NCI-H1105 (cell line): ENCODE measurements at regions not wholly inside any gene's neighbourhood (a gene's known extent, or its start where the extent isn't known, plus 50 kb on each side); places are given as distances from the start of the nearest gene placed in this dataset.
"Not testable (repeated sequence)": the region's sequence is repeated elsewhere in the genome, so short reads cannot be mapped to it uniquely, and the experiment has no call there.

Experiments
- DNase-seq: peaks from one replicate; lab custom pipeline; 2025; lab: John Stamatoyannopoulos, UW

DNA sequence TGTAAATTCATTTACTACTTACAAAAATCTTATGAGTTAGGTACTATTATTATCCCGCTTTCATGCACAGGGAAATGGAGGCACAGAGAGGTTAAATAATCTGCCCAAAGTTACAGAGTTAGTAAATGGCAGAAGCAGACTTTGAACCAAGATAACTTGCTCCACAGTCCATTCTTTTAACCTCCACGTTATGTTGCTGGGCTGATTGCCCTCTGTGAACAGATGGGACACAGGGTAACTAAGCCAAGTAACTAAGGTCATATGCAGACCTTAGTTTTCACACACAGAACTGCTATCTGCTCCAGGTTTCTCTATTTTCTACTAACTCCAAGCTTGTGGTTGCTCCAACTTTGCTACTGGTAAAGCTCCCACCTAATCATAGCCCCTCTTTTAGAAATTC is 147.1 kb upstream of the IFNG-AS1 start:
- no peak for DNase-seq

DNA sequence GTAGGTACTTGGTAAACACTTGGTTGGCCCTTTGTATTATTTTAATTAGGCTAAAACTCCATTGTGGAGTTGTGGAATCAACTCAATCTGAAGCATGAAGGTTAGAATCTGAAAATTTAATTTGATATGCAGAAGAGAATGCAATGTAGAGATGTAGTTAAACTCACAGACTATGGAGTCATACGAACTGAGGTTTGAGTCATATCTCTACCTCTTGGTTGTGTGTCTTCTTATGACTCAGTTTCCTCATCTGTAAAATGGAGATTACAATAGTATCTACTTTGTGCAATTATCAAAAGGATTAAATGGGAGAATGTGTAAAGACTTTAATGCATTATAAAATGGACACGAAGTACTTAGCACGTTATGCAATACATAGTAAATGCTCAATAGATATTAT is 146.0 kb upstream of the IFNG-AS1 start:
- DNase-seq: no peak

DNA sequence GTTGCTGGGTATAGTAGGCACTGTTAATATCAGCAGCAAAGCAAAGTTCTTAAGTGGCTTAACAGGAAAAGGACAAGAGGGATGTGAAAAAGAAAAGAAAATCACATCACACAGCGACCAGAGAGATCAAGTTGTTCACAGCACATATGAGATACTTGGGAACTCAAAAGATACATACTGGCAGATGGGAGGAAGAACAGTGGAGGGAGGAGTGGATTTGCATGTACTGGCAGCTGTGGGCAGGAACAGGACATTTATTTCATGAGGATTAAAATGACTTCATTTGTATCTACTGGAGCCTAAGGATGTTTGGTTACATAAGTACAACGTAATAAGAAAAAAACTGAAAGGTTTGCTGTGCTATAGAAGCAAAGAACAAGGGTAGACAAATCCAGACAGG is 136.5 kb upstream of the IFNG-AS1 start:
- DNase-seq: no peak

DNA sequence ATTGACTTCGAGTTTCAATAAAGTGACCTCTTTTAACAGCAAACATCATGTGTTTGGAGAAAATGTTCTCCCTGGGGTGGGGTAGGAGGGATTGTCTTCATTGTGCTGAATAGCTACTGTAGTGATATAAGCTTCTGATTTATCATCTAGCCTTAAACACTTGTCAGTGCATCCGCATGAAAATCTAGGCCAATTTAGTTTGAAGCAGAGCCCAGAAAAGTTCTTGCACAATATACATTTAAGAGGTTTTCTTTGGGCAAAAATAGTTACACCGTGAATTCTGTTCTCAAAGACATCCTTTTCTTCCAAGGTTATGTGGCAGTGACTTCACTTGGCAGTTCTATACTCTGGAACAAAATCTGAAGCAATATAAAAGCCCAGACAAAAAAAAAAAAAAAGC is 136.0 kb upstream of the IFNG-AS1 start:
- DNase-seq: no peak

- DNase-seq: no peak
These were observed 134.9 kb upstream of the IFNG-AS1 start for GRCh38 chr12:67854351-67854750.

GRCh38 chr12:67855103-67855502 is 134.1 kb upstream of the IFNG-AS1 start:
- DNase-seq: no peak

GRCh38 chr12:67871231-67871630 is 118.0 kb upstream of the IFNG-AS1 start:
- no peak for DNase-seq

- no peak for DNase-seq
These were observed 115.9 kb upstream of the IFNG-AS1 start for GRCh38 chr12:67873355-67873754.

DNA sequence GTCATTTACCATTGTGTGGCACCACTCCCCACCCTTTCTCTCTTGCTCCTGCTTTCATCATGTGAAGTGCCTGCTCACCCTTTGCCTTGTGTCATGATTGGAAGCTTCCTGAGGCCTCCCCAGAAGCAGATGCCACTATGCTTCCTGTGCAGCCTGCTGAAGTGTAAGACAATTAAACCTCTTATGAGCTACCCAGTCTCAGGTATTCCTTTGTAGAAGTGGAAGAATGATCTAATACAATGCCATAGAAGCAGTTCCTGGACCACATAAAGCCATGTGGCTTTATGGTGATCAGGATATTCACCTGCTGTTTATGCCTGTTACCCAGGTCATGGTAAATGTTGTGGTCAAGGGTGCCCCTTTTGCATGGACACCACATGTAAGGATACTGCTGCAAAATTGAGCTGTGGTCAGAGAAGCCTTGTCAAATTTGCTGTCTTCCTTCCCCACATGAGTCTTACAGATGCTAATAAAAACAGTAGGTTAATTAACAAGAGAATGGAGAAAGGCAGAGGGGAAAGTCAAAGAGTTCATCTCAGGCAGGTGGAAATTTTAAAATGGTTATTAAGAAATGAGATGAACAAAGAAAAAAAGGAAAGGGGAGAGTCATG is 112.8 kb upstream of the IFNG-AS1 start:
- DNase-seq: no peak

DNA sequence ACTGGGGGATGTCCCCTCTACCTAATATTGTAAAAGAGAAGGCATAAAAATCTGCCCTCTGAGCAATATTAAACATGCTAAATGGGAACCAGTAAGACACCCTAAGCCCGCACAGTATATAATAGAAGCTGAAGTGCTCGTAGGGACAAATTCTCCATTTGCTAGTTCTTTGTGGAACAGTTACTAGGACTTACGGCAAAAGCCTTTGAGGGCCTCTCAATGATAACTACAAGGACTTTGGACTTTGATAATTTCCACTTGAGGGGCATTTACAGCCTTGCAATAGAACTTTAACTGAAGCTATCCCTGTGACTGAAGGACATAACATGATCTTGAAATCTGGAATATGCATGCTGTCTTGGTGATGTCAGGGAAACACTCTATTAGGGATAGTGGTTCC is 111.5 kb upstream of the IFNG-AS1 start:
- DNase-seq: no peak

- DNase-seq: no peak
These were observed 109.3 kb upstream of the IFNG-AS1 start for GRCh38 chr12:67879937-67880336.

GRCh38 chr12:67881565-67881964 is 107.7 kb upstream of the IFNG-AS1 start:
- DNase-seq: no peak

- no peak for DNase-seq
These were observed 104.7 kb upstream of the IFNG-AS1 start for GRCh38 chr12:67884596-67884995.

- no peak for DNase-seq
These were observed 103.7 kb upstream of the IFNG-AS1 start for GRCh38 chr12:67885375-67886169.

DNA sequence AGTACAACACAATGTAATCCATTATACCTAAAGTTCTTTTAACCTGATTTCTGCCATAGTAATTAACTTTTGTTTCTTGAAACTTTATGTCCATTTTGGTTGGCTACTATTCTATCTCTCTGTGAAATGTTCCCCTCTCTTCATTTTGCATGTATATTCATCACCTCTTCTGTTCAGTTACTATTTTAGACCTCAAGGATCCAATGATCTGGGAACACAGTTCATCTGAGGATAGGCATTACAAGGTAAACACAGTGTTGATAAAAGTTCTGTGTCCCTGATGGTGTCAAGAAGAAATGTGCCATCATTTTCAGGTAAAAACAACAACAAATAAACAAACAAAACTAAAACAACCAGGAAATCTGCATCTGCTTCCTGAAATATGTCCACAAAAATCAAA is 102.2 kb upstream of the IFNG-AS1 start:
- no peak for DNase-seq

DNA sequence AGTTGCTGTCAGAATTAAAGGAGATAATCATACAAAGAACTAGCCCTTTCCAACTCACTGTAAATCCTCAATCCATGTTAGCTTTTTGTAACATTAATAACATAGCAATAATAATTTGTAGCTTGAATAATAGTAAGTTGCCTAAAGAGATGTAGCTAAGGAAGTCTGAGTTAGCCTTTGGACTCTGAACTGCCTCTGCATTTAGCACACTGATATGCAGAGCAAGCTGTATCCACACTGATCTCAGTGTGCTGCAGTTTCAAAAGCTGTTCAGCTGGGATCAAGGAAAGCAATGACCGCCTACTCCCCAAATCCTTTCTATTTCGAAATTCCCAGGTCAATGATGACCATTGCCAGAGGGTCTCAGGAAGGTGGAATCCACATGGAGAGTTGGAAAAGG is 99.3 kb upstream of the IFNG-AS1 start:
- DNase-seq: no peak

GRCh38 chr12:67890726-67891258 is 98.5 kb upstream of the IFNG-AS1 start:
- no peak for DNase-seq

- DNase-seq: no peak
These were observed 97.7 kb upstream of the IFNG-AS1 start for GRCh38 chr12:67891596-67891995.

- no peak for DNase-seq
These were observed 96.8 kb upstream of the IFNG-AS1 start for GRCh38 chr12:67892259-67893021.

DNA sequence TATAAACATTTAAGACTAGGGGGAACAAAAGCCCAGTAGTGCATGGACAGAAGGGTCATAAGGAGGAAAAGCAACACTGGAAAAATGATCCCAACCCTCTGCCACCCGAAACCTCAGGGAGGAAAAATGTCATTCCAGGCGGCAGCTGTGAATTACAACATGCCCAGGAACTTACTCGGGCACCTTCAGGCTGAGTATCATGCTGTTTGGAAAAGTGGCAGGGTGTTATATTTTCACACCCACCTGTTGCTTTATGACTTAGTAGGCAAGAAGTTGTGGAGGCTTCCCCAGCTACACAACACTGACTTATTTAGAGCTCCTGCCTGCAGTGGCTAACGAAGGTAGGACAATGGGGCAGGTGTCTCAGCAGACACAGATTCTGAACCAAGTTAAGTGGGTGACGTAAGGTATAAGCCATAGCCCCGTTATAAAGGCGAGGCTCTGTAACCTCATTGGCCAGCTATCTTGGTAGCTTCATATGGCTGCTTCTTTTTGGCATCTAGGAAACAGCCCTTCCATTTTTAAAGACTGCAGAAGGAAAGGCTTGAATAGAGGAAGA is 96.1 kb upstream of the IFNG-AS1 start:
- DNase-seq: no peak

DNA sequence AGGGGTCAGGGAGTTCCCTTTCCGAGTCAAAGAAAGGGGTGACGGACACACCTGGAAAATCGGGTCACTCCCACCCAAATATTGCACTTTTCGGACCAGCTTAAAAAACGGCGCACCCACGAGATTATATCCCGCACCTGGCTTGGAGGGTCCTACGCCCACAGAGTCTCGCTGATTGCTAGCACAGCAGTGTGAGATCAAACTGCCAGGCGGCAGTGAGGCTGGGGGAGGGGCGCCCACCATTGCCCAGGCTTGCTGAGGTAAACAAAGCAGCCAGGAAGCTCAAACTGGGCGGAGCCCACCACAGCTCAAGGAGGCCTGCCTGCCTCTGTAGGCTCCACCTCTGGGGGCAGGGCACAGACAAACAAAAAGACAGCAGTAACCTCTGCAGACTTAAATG is 88.8 kb upstream of the IFNG-AS1 start:
- DNase-seq: not testable (repeated sequence)

DNA sequence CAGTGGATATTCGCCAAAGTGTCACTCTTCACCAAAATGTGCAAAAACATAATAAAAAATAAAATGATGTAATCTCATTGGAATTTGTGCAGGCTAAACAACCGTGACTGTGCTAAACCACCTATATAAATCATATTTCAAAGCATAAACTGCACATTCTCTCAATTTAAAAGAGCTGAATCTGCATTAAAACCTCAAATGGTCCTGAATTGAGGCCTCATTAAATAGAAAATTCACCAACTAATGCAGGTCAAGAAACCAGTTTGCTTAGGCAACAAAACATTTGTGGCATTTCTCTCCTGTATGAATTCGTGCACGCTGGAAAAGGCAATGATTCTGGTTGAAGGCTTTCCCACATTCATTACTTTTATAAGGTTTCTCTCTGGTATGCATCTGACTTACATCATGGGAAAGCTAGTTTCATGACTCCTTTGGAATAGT is 80.1 kb upstream of the IFNG-AS1 start:
- DNase-seq: no peak
